K562 (cell line): ENCODE measurements at regions not wholly inside any gene's neighbourhood (a gene's known extent, or its start where the extent isn't known, plus 50 kb on each side); places are given as distances from the start of the nearest gene placed in this dataset.

Source experiments
- ATAC-seq: fragments of 200-7000 bp; cut with Tn5 transposase; 3 replicates; pipeline ENCODE4 v1.9.1; 2020; ENCODE audit warnings: moderate library complexity
- BruUV-seq: library from RNA; stranded (reverse); fragments of 400-500 nt; replicated peaks from 2 replicates; lab custom pipeline; 2021; lab: Mats Ljungman, UMichigan
- CTCF ChIA-PET: fragments of 300-600 bp; formaldehyde crosslinking; extraction: SDS; loops from one replicate; lab custom pipeline; 2021; ENCODE audit warnings: low intra/inter-chr PET ratio; lab: Yijun Ruan, JAX
- POLR2A ChIA-PET: fragments of 300-600, 350-650 bp; sonication (Branson Sonifier 250); formaldehyde crosslinking; extraction: SDS; loops from one replicate; lab custom pipeline; 2021; ENCODE audit warnings: antibody characterized with exemption, inconsistent platforms; lab: Yijun Ruan, JAX
- DNase-seq, 4 experiments: peaks; one replicate each; pipeline versions ENCODE4 v3.0.0 to v3.0.0-alpha.2; 2011 to 2018; ENCODE audit warnings: low spot score in 3 of 4, mixed read lengths in 3 of 4; ENCODE audit errors: extremely low read depth in 1 of 4
- FAIRE-seq: peaks from 2 replicates; lab custom pipeline; 2011; peaks lifted over from hg19 to GRCh38; lab: Jason Lieb, UNC
- H2AFZ ChIP-seq: 2 replicates; pipeline ENCODE4 v1.6.0; 2011; ENCODE audit warnings: low read depth, low read length, control low read depth, inconsistent platforms
- H3K27ac ChIP-seq: fragments of 200-600 bp; 3 replicates; pipeline ENCODE4 v1.8.0; 2011; ENCODE audit warnings: low read depth, mild to moderate bottlenecking, control low read depth, inconsistent platforms, low read length, moderate library complexity, mixed read lengths; ENCODE audit errors: extremely low read depth
- H3K27me3 ChIP-seq, 2 experiments: fragments of 300-600 bp in 1 of 2; 2 replicates in 1 of 2; 3 replicates in 1 of 2; pipeline versions ENCODE4 v1.6.0 to v1.8.0; 2011; ENCODE audit warnings: inconsistent platforms in 2 of 2, low read length in 2 of 2, mild to moderate bottlenecking in 1 of 2, mixed read lengths in 1 of 2, moderate library complexity in 1 of 2; ENCODE audit not compliant: control insufficient read depth in 2 of 2, insufficient read depth in 2 of 2
- H3K36me3 ChIP-seq: fragments of 300-600 bp; 3 replicates; pipeline ENCODE4 v1.8.0; 2011; ENCODE audit warnings: mild to moderate bottlenecking, low read length, inconsistent platforms; ENCODE audit not compliant: control insufficient read depth, insufficient read depth
- H3K4me1 ChIP-seq, 2 experiments: fragments of 200-600 bp in 1 of 2; replicated peaks in 1 of 2; 2 replicates in 1 of 2; 3 replicates in 1 of 2; pipeline versions ENCODE4 v1.5.1 to v1.8.0; 2011; ENCODE audit warnings: inconsistent platforms in 2 of 2, low read length in 2 of 2, mild to moderate bottlenecking in 1 of 2, mixed read lengths in 1 of 2, moderate library complexity in 1 of 2; ENCODE audit not compliant: control insufficient read depth in 2 of 2, insufficient read depth in 2 of 2
- H3K4me2 ChIP-seq: 2 replicates; pipeline ENCODE4 v1.6.1; 2011; ENCODE audit warnings: low read length, control low read depth, inconsistent platforms, mixed read lengths; ENCODE audit not compliant: insufficient read depth
- H3K4me3 ChIP-seq: fragments of 200-600 bp; sonication (generic), shearing (Covaris generic); 2 replicates; pipeline ENCODE4 v1.5.1; 2016; ENCODE audit warnings: control low read depth, inconsistent platforms
- H3K79me2 ChIP-seq: fragments of 200-600 bp; 3 replicates; pipeline ENCODE4 v1.8.0; 2011; ENCODE audit warnings: low read length, inconsistent platforms; ENCODE audit not compliant: control insufficient read depth, insufficient read depth
- H3K9ac ChIP-seq, 2 experiments: 2 replicates each; pipeline versions ENCODE4 v1.6.0 to v1.6.1; 2011; ENCODE audit warnings: low read depth in 2 of 2, low read length in 2 of 2, control low read depth in 1 of 2, inconsistent platforms in 1 of 2, mild to moderate bottlenecking in 1 of 2, mixed read lengths in 1 of 2; ENCODE audit not compliant: insufficient read depth in 1 of 2
- H3K9me1 ChIP-seq: one replicate; pipeline ENCODE4 v1.6.0; 2011; ENCODE audit warnings: inconsistent platforms, mild to moderate bottlenecking, low read length, moderate library complexity; ENCODE audit not compliant: control insufficient read depth, insufficient read depth
- H3K9me3 ChIP-seq: replicated peaks from 2 replicates; pipeline ENCODE4 v1.5.1; 2011; ENCODE audit warnings: low read depth, low read length, inconsistent platforms; ENCODE audit not compliant: control insufficient read depth, insufficient read depth
- H4K20me1 ChIP-seq: replicated peaks from 2 replicates; pipeline ENCODE4 v1.6.1; 2011; ENCODE audit warnings: low read length, inconsistent platforms, mixed read lengths; ENCODE audit not compliant: control insufficient read depth, insufficient read depth
- ETV5 ChIP-seq: sonication (generic); formaldehyde crosslinking; IDR thresholded peaks from 2 replicates; pipeline ENCODE4 v1.4.0; 2020; ENCODE audit warnings: low read depth, mild to moderate bottlenecking, missing genetic modification reagents
- KAT7 ChIP-seq: sonication (generic); formaldehyde crosslinking; IDR thresholded peaks from 2 replicates; pipeline ENCODE4 v1.8.0; 2022; ENCODE audit warnings: missing genetic modification reagents, mild to moderate bottlenecking, borderline replicate concordance
- MCM3 ChIP-seq: fragments of 450-650 bp; IDR thresholded peaks from 2 replicates; pipeline ENCODE4 v1.6.1; 2016
- SAFB ChIP-seq: fragments of 200-400 bp; formaldehyde crosslinking; IDR thresholded peaks from 2 replicates; pipeline ENCODE4 v1.6.1; 2017; ENCODE audit warnings: low read depth, low read length, borderline replicate concordance
- SREBF2 ChIP-seq: sonication (generic); formaldehyde crosslinking; IDR thresholded peaks from 2 replicates; pipeline ENCODE4 v1.4.0; 2020; ENCODE audit warnings: mild to moderate bottlenecking, missing genetic modification reagents
- ZFX ChIP-seq: sonication (generic); formaldehyde crosslinking; IDR thresholded peaks from 2 replicates; pipeline ENCODE4 v1.8.0; 2022; ENCODE audit warnings: mild to moderate bottlenecking, missing genetic modification reagents, moderate library complexity
- WGBS: fragments of 100-300 bp; shearing (Covaris generic); methylation state at CpG from one replicate; pipeline ENCODE4 v1.1.6; 2016; ENCODE audit warnings: low coverage, mixed read lengths; ENCODE audit not compliant: insufficient coverage; ENCODE audit errors: missing lambda C conversion rate; 5-methylcytosine and 5-hydroxymethylcytosine counted together
- in situ Hi-C: fragments of 300-500 bp; cut with MboI; formaldehyde crosslinking; loops from 4 replicates; pipeline ENCODE4 v1.15.0; 2018; ENCODE audit warnings: inconsistent platforms, mixed read lengths
- intact Hi-C: fragments of 100-400 bp; cut with micrococcal nuclease; formaldehyde crosslinking; loops from 2 replicates; pipeline ENCODE4 v1.14.2; 2022
- TF ChIP-seq, protein P1 (sequence below): fragments of 450-650 bp; formaldehyde crosslinking; IDR thresholded peaks from 2 replicates; pipeline ENCODE4 v1.4.0; 2020; ENCODE audit warnings: mild to moderate bottlenecking, mixed read lengths
- TF ChIP-seq, protein P2 (sequence below): fragments of 250-450 bp; sonication (Bioruptor Pico); IDR thresholded peaks from 2 replicates; pipeline ENCODE4 v1.8.0; 2022; ENCODE audit warnings: moderate library complexity, mild to moderate bottlenecking, inconsistent platforms
- TF ChIP-seq, protein P3 (sequence below): sonication (generic); formaldehyde crosslinking; IDR thresholded peaks from 2 replicates; pipeline ENCODE4 v1.8.1; 2023; ENCODE audit warnings: mild to moderate bottlenecking, missing genetic modification reagents
- TF ChIP-seq, protein P4 (sequence below): sonication (generic); formaldehyde crosslinking; IDR thresholded peaks from 2 replicates; pipeline ENCODE4 v1.8.0; 2022; ENCODE audit warnings: mild to moderate bottlenecking, missing genetic modification reagents

DNA sequence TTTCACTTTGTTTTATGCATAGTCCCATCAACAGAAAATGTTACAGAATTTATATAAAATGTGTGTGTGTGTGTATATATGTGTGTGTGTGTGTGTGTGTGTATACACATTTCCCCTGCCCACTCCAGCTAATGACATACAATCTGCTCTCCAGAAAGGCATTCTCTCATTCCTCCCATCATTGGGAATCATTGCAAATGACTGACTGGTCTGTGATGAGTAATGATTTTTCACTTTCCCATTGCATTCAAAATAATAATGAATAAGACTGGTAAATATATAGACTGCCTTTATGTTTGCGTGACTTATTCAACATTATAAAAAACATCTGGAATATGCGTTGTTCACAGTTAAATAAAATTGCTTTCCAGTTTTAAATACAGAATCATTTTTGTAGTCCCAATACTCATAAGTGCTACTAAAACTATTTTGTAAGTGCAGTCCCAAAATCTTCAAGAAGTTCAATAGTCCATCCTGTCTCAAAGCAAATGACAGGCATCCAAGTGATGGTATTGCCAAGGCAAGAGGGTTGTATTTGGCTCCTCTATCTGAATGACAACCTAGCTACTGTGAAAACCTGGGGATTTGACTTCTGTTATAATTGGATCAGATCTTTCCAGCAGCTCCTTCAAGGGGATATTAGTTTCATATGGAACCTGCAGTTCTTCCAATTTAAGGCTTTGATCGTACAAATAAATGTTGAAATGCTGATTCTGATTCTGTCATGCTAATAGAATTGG lies 150.9 kb downstream of the POLR1F start:
- ATAC-seq, result no peak
- FAIRE-seq, result no peak
- WGBS, result 0% methylated on average over 3 of the region's 3 CpGs
- ChIA-PET POLR2A (no interaction called here), CTCF (no interaction called here)
- no peaks in the 10 kb centered on the region for H3K79me2 ChIP-seq
- no peak overlapping the region for H3K9ac ChIP-seq
- BruUV-seq, result no TSS peak
- no peaks in the 10 kb centered on the region for H3K4me1 ChIP-seq
- H3K36me3 ChIP-seq, result no peaks in the 10 kb centered on the region
- intact Hi-C loops, result no loop called here
- no peak overlapping the region for H3K4me3 ChIP-seq
- no peaks in the 10 kb centered on the region for H3K9me3 ChIP-seq
- TF ChIP-seq ETV5 (CRISPR knock-in tag) (no peak), SAFB (no peak), KAT7 (CRISPR knock-in tag) (no peak), ZFX (no peak), MCM3 (no peak), SREBF2 (CRISPR knock-in tag) (no peak)
- TF ChIP-seq, protein P1, sequence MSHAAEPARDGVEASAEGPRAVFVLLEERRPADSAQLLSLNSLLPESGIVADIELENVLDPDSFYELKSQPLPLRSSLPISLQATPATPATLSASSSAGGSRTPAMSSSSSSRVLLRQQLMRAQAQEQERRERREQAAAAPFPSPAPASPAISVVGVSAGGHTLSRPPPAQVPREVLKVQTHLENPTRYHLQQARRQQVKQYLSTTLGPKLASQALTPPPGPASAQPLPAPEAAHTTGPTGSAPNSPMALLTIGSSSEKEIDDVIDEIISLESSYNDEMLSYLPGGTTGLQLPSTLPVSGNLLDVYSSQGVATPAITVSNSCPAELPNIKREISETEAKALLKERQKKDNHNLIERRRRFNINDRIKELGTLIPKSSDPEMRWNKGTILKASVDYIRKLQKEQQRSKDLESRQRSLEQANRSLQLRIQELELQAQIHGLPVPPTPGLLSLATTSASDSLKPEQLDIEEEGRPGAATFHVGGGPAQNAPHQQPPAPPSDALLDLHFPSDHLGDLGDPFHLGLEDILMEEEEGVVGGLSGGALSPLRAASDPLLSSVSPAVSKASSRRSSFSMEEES (CRISPR knock-in tag), result no peak
- TF ChIP-seq, protein P2, sequence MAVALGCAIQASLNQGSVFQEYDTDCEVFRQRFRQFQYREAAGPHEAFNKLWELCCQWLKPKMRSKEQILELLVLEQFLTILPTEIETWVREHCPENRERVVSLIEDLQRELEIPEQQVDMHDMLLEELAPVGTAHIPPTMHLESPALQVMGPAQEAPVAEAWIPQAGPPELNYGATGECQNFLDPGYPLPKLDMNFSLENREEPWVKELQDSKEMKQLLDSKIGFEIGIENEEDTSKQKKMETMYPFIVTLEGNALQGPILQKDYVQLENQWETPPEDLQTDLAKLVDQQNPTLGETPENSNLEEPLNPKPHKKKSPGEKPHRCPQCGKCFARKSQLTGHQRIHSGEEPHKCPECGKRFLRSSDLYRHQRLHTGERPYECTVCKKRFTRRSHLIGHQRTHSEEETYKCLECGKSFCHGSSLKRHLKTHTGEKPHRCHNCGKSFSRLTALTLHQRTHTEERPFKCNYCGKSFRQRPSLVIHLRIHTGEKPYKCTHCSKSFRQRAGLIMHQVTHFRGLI, result no peak
- TF ChIP-seq, protein P3, sequence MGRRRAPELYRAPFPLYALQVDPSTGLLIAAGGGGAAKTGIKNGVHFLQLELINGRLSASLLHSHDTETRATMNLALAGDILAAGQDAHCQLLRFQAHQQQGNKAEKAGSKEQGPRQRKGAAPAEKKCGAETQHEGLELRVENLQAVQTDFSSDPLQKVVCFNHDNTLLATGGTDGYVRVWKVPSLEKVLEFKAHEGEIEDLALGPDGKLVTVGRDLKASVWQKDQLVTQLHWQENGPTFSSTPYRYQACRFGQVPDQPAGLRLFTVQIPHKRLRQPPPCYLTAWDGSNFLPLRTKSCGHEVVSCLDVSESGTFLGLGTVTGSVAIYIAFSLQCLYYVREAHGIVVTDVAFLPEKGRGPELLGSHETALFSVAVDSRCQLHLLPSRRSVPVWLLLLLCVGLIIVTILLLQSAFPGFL, result no peak
- TF ChIP-seq, protein P4, sequence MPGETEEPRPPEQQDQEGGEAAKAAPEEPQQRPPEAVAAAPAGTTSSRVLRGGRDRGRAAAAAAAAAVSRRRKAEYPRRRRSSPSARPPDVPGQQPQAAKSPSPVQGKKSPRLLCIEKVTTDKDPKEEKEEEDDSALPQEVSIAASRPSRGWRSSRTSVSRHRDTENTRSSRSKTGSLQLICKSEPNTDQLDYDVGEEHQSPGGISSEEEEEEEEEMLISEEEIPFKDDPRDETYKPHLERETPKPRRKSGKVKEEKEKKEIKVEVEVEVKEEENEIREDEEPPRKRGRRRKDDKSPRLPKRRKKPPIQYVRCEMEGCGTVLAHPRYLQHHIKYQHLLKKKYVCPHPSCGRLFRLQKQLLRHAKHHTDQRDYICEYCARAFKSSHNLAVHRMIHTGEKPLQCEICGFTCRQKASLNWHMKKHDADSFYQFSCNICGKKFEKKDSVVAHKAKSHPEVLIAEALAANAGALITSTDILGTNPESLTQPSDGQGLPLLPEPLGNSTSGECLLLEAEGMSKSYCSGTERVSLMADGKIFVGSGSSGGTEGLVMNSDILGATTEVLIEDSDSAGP (CRISPR knock-in tag), result no peak
- H3K27me3 ChIP-seq, result no peaks in the 10 kb centered on the region
- H2AFZ ChIP-seq, result no peak overlapping the region
- no peaks in the 10 kb centered on the region for H4K20me1 ChIP-seq
- DNase-seq, result no peak
- H3K9me1 ChIP-seq, result no peaks in the 10 kb centered on the region
- no peak overlapping the region for H3K27ac ChIP-seq
- in situ Hi-C loops, result no loop called here
- no peak overlapping the region for H3K4me2 ChIP-seq
